ENCODE measurements at regions not wholly inside any gene's neighbourhood (a gene's known extent, or its start where the extent isn't known, plus 50 kb on each side); places are given as distances from the start of the nearest gene placed in this dataset.

GRCh38 chr2:126781206-126781605 is 117.5 kb upstream of the TEX51 start:
- no peaks in the 10 kb centered on the region for H3K4me1 ChIP-seq
- no peaks in the 10 kb centered on the region for H3K36me3 ChIP-seq (replicated peaks in 1 of 2; ENCODE audit: insufficient read depth in 1 of 2, low read depth in 2 of 2)
- no peak overlapping the region for H3K27ac ChIP-seq
- TF ChIP-seq CTCF (IDR thresholded peaks at IDR 0.05), result no peak
- TF ChIP-seq POLR2A (IDR thresholded peaks at IDR 0.05), result no peak
- WGBS, 2 donors, result 47 to 54% methylated on average over 7 to 8 of the region's 8 CpGs
- no peak overlapping the region for H3K4me3 ChIP-seq
- no peaks in the 10 kb centered on the region for H3K27me3 ChIP-seq
- DNase-seq (no peak), ATAC-seq (no peak)
- H3K9me3 ChIP-seq, result no peaks in the 10 kb centered on the region
- intact Hi-C loops (cut with DNase I), result no loop called here

DNA sequence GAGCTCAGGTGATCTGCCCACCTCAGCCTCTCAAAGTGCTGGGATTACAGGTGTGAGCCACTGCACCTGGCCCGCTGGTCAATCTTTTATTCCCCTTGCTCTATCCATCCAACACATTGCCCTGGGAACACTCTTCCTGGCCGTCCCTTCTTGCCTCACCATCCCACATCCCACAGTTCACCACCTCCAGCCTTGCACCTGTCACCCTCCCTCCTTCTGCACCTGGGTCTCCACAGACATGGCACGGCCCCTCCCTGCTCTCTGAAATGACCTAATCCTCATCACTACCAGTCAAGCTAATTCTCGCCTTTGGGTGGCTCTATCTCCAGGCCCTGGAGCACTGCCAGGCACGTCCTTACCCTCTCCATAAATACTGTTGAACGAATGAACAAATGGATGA is 116.9 kb upstream of the TEX51 start:
- Histone ChIP-seq H3K9me3 (no peaks in the 10 kb centered on the region), H3K27me3 (no peaks in the 10 kb centered on the region), H3K4me3 (no peak overlapping the region), H3K36me3 (replicated peaks in 1 of 2; ENCODE audit: insufficient read depth in 1 of 2, low read depth in 2 of 2) (no peaks in the 10 kb centered on the region), H3K4me1 (no peaks in the 10 kb centered on the region), H3K27ac (no peak overlapping the region)
- 45 to 52% methylated on average over 6 of the region's 6 CpGs for WGBS, 2 donors
- no peak for DNase-seq
- TF ChIP-seq CTCF (IDR thresholded peaks at IDR 0.05) (no peak), POLR2A (IDR thresholded peaks at IDR 0.05) (no peak)
- ATAC-seq, result no peak
- intact Hi-C loops (cut with DNase I), result no loop called here

DNA sequence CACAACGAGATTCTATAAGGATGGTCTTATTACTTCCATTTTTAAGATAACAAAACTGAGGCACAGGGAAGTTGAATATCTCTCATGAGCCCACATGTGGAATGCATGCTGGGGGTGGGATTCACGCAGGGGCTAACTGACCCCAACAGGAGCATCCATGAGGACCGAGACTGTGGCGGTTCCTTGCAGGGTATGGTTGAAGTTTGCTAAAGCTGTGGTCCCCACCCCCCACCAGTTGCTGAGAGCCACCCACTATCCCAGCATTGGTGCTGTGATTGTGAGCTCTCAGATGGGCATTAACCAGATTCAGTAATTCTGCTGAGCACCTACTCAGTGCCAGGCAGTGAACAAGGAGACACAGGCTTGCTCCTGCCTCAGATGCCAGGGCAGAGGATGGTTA is 116.0 kb upstream of the TEX51 start:
- intact Hi-C loops (cut with DNase I), result no loop called here
- H3K27me3 ChIP-seq, result no peaks in the 10 kb centered on the region
- ATAC-seq, result no peak
- no peak overlapping the region for H3K27ac ChIP-seq
- no peak for DNase-seq
- TF ChIP-seq CTCF (IDR thresholded peaks at IDR 0.05) (no peak), POLR2A (IDR thresholded peaks at IDR 0.05) (no peak)
- WGBS, 2 donors, result 56 to 72% methylated on average over 4 of the region's 4 CpGs
- no peaks in the 10 kb centered on the region for H3K4me1 ChIP-seq
- no peak overlapping the region for H3K4me3 ChIP-seq
- no peaks in the 10 kb centered on the region for H3K36me3 ChIP-seq (replicated peaks in 1 of 2; ENCODE audit: insufficient read depth in 1 of 2, low read depth in 2 of 2)
- no peaks in the 10 kb centered on the region for H3K9me3 ChIP-seq

DNA sequence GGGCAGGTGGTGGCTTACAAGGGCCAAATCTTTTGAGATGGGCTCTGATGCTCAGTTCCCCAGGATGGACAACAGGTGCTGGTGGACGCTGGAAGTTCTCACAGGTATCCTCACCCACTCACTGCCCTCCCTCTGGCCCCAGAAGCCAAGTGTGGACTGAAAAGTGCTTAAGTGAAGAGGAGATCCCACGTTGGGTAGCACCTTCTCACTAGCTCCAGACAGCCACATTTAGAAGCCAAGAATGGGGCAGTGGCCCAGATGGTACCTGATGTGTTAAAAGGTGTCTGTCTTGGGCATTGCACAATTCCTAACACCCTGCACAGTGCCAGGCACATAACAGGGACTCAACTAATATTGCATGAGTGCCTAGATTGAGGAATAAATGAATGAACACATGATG is 115.3 kb upstream of the TEX51 start:
- H3K36me3 ChIP-seq (replicated peaks in 1 of 2; ENCODE audit: insufficient read depth in 1 of 2, low read depth in 2 of 2), result no peaks in the 10 kb centered on the region
- no peak overlapping the region for H3K4me3 ChIP-seq
- no peaks in the 10 kb centered on the region for H3K27me3 ChIP-seq
- no peaks in the 10 kb centered on the region for H3K4me1 ChIP-seq
- TF ChIP-seq CTCF (IDR thresholded peaks at IDR 0.05) (no peak), POLR2A (IDR thresholded peaks at IDR 0.05) (no peak)
- H3K27ac ChIP-seq, result no peak overlapping the region
- H3K9me3 ChIP-seq, result no peaks in the 10 kb centered on the region
- intact Hi-C loops (cut with DNase I), result no loop called here
- 25 to 46% methylated on average over 2 of the region's 2 CpGs for WGBS, 2 donors
- no peak for ATAC-seq
- DNase-seq, result no peak

DNA sequence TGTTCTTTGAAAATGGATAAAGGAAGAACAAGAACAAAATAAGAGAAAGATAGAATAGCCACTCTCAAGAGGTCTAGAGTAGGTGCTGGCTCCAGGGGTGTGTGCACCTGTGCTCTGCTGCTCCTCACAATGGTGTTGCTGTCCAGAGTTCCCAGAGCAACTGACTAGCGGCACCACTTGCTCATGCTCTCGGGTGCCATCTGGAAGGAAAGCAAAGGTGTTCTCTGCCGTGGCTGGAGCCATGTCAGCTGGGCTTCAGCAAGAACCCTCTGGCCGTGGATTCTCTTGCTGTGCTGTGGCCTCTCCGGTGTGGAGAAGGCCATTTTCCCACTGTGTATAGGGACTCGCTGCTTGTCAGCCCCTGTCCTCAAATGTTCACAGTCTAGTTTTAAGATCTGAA is 114.6 kb upstream of the TEX51 start:
- no peak overlapping the region for H3K4me3 ChIP-seq
- TF ChIP-seq CTCF (IDR thresholded peaks at IDR 0.05) (no peak), POLR2A (IDR thresholded peaks at IDR 0.05) (no peak)
- no peaks in the 10 kb centered on the region for H3K27me3 ChIP-seq
- no peaks in the 10 kb centered on the region for H3K9me3 ChIP-seq
- H3K4me1 ChIP-seq, result no peaks in the 10 kb centered on the region
- 40 to 56% methylated on average over 3 to 6 of the region's 6 CpGs for WGBS, 2 donors
- no peak for ATAC-seq
- no peaks in the 10 kb centered on the region for H3K36me3 ChIP-seq (replicated peaks in 1 of 2; ENCODE audit: insufficient read depth in 1 of 2, low read depth in 2 of 2)
- no peak for DNase-seq
- no peak overlapping the region for H3K27ac ChIP-seq
- intact Hi-C loops (cut with DNase I), result no loop called here

Data from body of pancreas (tissue), 4 donors.